Body of pancreas (tissue), 4 donors: ENCODE measurements at regions not wholly inside any gene's neighbourhood (a gene's known extent, or its start where the extent isn't known, plus 50 kb on each side); places are given as distances from the start of the nearest gene placed in this dataset.

Source experiments
- ATAC-seq: fragments of 150-250 bp; one replicate; pipeline ENCODE4 v1.9.1; 2016
- DNase-seq, 4 donors: peaks; one replicate each; pipeline ENCODE4 v3.0.0-alpha.2; 2019
- H3K27ac ChIP-seq, 4 donors: fragments of 200-600 bp; sonication (generic); 1 replicate in 3 of 4; 2 replicates in 1 of 4; pipeline versions ENCODE4 v1.5.1 to v1.6.1; 2016 to 2019; ENCODE audit warnings: mild to moderate bottlenecking in 1 of 4, mixed read lengths in 1 of 4, moderate library complexity in 1 of 4
- H3K27me3 ChIP-seq, 2 donors: fragments of 200-600 bp; sonication (generic); one replicate each; pipeline ENCODE4 v1.6.0; 2016; ENCODE audit warnings: mild to moderate bottlenecking in 1 of 2
- H3K36me3 ChIP-seq, 2 donors: fragments of 200-600 bp; sonication (generic); replicated peaks in 1 of 2; 2 replicates each; pipeline ENCODE4 v1.5.1; 2016; ENCODE audit warnings: low read depth in 2 of 2; ENCODE audit not compliant: insufficient read depth in 1 of 2
- H3K4me1 ChIP-seq: fragments of 200-600 bp; sonication (generic); one replicate; pipeline ENCODE4 v1.6.0; 2016
- H3K4me3 ChIP-seq, 2 donors: fragments of 200-600 bp; sonication (generic); 1 replicate in 1 of 2; 2 replicates in 1 of 2; pipeline ENCODE4 v1.5.1; 2016 to 2019
- H3K9me3 ChIP-seq, 3 donors: fragments of 200-600 bp; sonication (generic); 1 replicate in 2 of 3; 2 replicates in 1 of 3; pipeline ENCODE4 v1.5.1; 2016
- POLR2A ChIP-seq, 3 donors: fragments of 450-650 bp; IDR thresholded peaks; one replicate each; pipeline ENCODE4 v1.6.1; 2016; ENCODE audit warnings: antibody characterized with exemption in 3 of 3, mild to moderate bottlenecking in 2 of 3
- WGBS, 2 donors: methylation state at CpG; one replicate each; pipeline ENCODE4 v1.1.5; 2017; 5-methylcytosine and 5-hydroxymethylcytosine counted together
- intact Hi-C: fragments of 100-400 bp; cut with DNase I; formaldehyde crosslinking; loops from one replicate; pipeline ENCODE4 v1.15.1; 2023
- TF ChIP-seq, protein P1 (sequence below), 7 experiments: fragments of 450-650 bp in 4 of 7; fragments of 200-600 bp in 3 of 7; sonication (generic) in 3 of 7; IDR thresholded peaks; one replicate each; pipeline ENCODE4 v1.5.1; 2016 to 2019; ENCODE audit warnings: antibody characterized with exemption in 7 of 7

DNA sequence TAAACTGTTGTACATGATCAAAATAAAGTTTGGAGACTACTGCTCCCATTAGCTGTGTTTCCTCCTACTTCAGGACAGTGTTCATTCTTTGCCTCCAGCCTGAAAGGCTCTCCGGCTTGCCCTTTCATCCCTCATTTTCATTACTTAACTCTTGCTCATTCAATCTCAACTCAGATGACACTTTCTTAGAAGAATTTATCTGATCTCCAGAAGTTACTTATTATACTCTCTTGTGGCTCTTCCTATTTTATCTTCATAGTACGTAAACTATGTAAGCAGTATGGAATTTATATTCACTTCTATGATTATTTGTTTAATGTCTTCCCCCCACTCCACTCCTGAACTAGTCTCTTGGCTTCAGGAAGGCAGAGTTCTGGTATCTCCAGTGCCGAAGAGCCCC is 1737.9 kb upstream of the C9orf72 start:
- H3K4me3 ChIP-seq = no peak overlapping the region
- DNase-seq (no peak), ATAC-seq (no peak)
- TF ChIP-seq, protein P1, sequence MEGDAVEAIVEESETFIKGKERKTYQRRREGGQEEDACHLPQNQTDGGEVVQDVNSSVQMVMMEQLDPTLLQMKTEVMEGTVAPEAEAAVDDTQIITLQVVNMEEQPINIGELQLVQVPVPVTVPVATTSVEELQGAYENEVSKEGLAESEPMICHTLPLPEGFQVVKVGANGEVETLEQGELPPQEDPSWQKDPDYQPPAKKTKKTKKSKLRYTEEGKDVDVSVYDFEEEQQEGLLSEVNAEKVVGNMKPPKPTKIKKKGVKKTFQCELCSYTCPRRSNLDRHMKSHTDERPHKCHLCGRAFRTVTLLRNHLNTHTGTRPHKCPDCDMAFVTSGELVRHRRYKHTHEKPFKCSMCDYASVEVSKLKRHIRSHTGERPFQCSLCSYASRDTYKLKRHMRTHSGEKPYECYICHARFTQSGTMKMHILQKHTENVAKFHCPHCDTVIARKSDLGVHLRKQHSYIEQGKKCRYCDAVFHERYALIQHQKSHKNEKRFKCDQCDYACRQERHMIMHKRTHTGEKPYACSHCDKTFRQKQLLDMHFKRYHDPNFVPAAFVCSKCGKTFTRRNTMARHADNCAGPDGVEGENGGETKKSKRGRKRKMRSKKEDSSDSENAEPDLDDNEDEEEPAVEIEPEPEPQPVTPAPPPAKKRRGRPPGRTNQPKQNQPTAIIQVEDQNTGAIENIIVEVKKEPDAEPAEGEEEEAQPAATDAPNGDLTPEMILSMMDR (IDR thresholded peaks at IDR 0.05) = no peak
- TF ChIP-seq POLR2A (IDR thresholded peaks at IDR 0.05) = no peak
- 50 to 59% methylated on average over 3 of the region's 3 CpGs for WGBS, 2 donors
- no peaks in the 10 kb centered on the region for H3K9me3 ChIP-seq
- intact Hi-C loops = no loop called here
- no peaks in the 10 kb centered on the region for H3K4me1 ChIP-seq
- H3K27ac ChIP-seq = no peak overlapping the region
- no peaks in the 10 kb centered on the region for H3K27me3 ChIP-seq
- no peaks in the 10 kb centered on the region for H3K36me3 ChIP-seq

DNA sequence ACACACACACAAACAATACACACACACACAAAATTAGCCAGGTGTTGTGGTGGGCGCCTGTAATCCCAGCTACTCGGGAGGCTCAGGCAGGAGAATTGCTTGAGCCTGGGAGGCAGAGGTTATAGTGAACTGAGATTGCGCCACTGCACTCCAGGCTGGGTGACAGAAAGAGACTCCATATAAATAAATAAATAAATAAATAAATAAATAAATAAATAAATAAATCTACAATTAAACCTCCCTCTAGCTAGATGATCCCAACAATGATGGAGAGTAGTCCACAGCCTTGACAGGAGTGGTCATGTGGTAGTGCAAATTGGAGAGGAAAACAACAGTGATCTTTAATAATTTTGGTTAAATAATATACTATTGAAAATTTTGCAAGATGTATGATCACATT is 1739.0 kb upstream of the C9orf72 start:
- DNase-seq (no peak), ATAC-seq (no peak)
- no peaks in the 10 kb centered on the region for H3K36me3 ChIP-seq
- TF ChIP-seq POLR2A (IDR thresholded peaks at IDR 0.05) = no peak
- TF ChIP-seq, protein P1 (IDR thresholded peaks at IDR 0.05) = no peak
- no peak overlapping the region for H3K4me3 ChIP-seq
- intact Hi-C loops = no loop called here
- no peak overlapping the region for H3K27ac ChIP-seq
- no peaks in the 10 kb centered on the region for H3K27me3 ChIP-seq
- no peaks in the 10 kb centered on the region for H3K9me3 ChIP-seq
- H3K4me1 ChIP-seq = no peaks in the 10 kb centered on the region
- 65 to 85% methylated on average over 3 of the region's 3 CpGs for WGBS, 2 donors

DNA sequence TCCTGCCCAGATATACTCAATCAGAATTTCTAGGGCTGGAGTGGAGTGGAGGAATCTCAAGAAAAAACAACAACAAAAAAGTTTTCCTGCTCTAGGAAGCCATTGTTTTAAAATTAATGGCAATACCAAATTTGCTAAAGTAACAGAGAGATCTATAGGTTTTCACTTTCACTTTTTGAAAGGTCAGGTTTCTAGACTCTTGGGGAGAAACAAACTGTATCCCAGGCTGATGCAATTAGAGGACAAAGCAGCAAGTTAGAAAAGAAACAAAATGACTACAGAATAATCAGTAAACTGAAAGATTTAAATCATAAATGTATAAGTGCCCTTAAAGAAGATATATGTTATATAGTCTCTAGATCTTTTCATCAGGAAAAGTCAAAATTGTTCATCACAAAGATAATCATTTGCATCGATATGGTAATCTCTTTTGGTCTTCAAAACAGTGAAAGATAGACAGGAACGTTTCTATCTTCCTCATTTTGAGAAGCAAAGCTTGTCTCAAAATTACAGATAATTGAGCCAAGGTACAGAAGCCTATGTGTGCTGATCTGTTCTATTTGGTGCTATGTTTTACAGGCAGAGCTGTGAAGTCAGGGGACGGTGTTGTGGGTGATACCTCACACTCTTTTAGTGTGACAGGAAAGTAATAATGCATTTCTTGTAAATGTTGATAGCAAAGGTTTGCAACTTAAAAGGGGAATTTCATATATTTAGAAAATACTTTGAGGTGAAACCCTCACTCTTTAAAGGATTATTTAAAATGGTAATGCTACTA is 1746.6 kb upstream of the C9orf72 start:
- TF ChIP-seq, protein P1 (IDR thresholded peaks at IDR 0.05) = no peak
- no peak for TF ChIP-seq POLR2A (IDR thresholded peaks at IDR 0.05)

DNA sequence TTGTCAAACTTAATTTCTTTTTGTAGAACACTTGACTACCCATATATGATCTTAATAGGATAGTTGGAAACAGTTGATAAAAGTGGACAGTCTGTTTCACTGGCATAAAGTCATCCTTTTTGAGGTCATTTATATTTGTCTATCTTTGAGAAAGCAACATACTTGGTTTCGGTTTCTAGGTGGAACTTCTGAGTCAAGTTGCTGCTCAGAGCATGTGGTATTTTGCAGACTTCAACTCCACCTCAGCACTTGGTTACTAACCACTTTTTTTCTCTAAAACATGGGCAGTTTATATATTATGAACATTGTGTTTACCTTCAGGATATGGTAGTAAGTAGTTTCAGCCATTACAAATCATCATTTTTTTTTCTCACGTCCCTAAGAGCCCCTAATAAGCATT is 1749.0 kb upstream of the C9orf72 start:
- H3K9me3 ChIP-seq = no peaks in the 10 kb centered on the region
- no peaks in the 10 kb centered on the region for H3K36me3 ChIP-seq
- H3K4me1 ChIP-seq = no peaks in the 10 kb centered on the region
- no peaks in the 10 kb centered on the region for H3K27me3 ChIP-seq
- intact Hi-C loops = no loop called here
- DNase-seq (no peak), ATAC-seq (no peak)
- WGBS, 2 donors = 51 to 65% methylated on average over 2 of the region's 2 CpGs
- TF ChIP-seq, protein P1 (IDR thresholded peaks at IDR 0.05) = no peak
- no peak for TF ChIP-seq POLR2A (IDR thresholded peaks at IDR 0.05)
- H3K4me3 ChIP-seq = no peak overlapping the region
- no peak overlapping the region for H3K27ac ChIP-seq

More for the DNA sequence above, 1746.6 kb upstream of the C9orf72 start:
- ATAC-seq (no peak), DNase-seq (no peak)
- Histone ChIP-seq H3K9me3 (no peaks in the 10 kb centered on the region), H3K36me3 (no peaks in the 10 kb centered on the region), H3K27me3 (no peaks in the 10 kb centered on the region), H3K4me1 (no peaks in the 10 kb centered on the region), H3K27ac (no peak overlapping the region), H3K4me3 (no peak overlapping the region)
- intact Hi-C loops = no loop called here
- 46 to 51% methylated on average over 3 of the region's 3 CpGs for WGBS, 2 donors

DNA sequence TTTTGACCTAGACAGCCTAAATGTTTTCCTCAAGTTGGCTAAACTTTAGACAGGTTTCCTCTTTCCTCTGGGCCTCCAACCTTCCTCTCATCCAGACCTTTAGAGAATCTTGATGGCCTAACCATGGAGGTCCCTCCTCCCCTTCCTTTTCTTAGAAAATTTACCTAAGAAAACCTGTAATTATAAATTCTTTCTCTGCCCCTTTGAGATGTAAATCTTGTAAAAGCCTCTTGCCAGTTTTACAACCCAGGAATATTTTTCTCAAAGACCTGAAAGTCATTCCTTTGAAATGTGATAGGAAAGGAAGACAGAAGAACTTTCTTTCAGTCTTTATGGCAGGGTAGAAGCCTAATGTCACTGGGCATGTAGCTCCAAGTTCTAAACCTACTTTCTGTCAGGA is 1752.6 kb upstream of the C9orf72 start:
- Histone ChIP-seq H3K4me1 (no peaks in the 10 kb centered on the region), H3K27ac (no peak overlapping the region), H3K4me3 (no peak overlapping the region), H3K9me3 (no peaks in the 10 kb centered on the region), H3K36me3 (no peaks in the 10 kb centered on the region), H3K27me3 (no peaks in the 10 kb centered on the region)
- no peak for DNase-seq
- intact Hi-C loops = no loop called here
- ATAC-seq = no peak
- TF ChIP-seq POLR2A (IDR thresholded peaks at IDR 0.05) = no peak
- TF ChIP-seq, protein P1 (IDR thresholded peaks at IDR 0.05) = no peak
